Inflammatory macrophage (primary cell): ENCODE measurements at regions not wholly inside any gene's neighbourhood (a gene's known extent, or its start where the extent isn't known, plus 50 kb on each side); places are given as distances from the start of the nearest gene placed in this dataset.

Experiments
- DNase-seq, 2 donors: peaks; one replicate each; pipeline ENCODE4 v3.0.0-alpha.2; 2020 to 2022

DNA sequence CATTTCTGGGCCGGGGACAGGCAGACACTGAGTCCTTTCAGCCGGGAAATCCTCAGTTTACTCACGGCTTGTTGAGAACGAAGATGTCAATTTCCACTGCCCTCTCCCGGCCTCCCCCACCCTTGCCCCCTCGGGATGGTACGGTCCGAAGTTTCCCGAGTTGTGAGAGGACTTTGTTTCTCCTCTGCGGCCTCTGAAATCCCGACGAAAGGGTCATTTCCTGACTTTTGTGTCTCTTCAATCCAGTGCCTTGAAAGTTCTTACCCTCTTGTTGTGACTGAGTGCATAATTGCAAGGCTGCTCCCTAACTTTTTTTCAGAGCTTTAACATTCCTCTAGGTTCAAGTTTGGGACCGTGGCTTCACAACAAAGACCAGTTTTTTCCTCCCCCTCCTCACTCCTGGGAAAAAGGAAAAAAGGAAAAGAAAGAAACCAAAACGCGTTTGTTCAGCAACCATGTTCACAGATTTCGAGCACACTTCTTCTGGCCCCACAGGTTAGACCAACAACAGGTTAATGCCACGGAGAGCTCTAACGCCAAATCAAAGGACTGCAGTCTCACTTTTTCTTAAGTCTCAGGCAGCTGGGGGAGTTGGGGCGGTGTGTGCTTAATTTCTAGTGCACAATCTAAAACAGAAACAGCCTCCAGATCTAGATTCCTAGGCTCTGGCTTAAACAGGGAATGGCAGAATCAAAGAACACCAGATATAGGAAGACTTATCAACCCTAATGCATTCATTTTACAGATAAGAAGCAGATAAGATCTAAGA is 138.9 kb downstream of the TMCO5A start:
- no peak for DNase-seq

- DNase-seq = no peak
Measured at GRCh38 chr15:38074029-38074428, 139.6 kb downstream of the TMCO5A start.

DNA sequence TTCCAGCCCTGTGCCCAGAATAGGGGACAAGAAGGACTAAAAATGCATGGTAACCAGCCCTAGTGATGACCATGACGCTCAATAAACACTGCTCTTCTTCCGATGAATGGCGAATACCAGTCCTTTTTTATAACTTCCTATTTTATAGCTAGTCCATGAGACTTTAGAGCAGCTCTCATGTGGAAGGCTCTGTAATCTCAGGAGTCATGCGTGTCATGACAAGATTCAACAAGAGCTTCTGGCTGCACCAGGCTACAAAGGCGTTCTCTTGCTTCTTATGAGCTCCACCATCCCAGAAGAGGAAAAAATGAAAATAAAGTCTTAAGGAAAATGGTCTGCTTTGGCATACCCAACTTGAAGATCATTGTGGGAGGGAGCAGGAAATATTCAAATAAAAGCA is 141.0 kb downstream of the TMCO5A start:
- no peak for DNase-seq

DNA sequence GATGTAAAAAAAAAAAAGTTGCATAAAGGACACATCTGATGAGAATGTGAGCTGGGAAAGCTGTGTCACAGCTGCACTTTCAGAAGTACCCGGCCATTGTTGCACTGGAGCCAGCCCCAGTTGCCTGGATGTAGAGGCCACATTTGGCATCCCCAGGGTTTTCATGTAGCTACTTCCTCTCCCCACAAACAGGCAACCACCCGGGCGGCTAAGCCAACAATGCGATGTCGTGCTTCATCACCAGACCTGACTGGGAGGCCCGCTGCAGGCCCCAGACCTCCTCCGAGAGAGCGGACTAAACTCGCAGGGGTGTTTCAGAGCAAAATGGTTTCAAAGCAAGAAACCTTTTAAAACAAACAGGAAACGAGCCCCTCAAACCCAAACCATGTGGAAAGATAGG is 142.3 kb downstream of the TMCO5A start:
- no peak for DNase-seq

- no peak for DNase-seq
Measured at GRCh38 chr15:38079236-38079635, 144.8 kb downstream of the TMCO5A start.

- DNase-seq = peak; percentile 68 to 71
Measured at GRCh38 chr15:38080651-38081275, 146.3 kb downstream of the TMCO5A start.

- DNase-seq = peak; percentile 77
Measured at GRCh38 chr15:38084289-38084688, 149.8 kb downstream of the TMCO5A start.

DNA sequence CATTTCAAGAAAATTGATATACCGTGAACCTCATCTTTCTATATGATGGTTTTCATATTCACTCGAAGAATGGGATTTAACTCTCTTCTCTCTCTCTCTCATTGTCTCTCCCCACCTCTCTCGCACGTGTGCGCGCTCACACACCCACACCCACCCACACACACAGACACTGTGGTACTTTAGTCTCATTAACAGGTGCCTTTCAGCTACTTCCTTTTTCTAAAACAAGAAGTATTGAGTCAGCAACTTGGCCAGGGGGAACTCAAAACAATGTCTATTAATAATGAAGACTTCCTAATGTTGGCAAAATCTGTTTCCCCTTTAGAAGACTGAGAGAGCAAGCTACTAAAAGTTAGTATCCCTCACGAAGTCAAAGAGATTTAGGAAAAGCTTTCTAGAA is 150.7 kb downstream of the TMCO5A start:
- DNase-seq = peak; percentile 87

DNA sequence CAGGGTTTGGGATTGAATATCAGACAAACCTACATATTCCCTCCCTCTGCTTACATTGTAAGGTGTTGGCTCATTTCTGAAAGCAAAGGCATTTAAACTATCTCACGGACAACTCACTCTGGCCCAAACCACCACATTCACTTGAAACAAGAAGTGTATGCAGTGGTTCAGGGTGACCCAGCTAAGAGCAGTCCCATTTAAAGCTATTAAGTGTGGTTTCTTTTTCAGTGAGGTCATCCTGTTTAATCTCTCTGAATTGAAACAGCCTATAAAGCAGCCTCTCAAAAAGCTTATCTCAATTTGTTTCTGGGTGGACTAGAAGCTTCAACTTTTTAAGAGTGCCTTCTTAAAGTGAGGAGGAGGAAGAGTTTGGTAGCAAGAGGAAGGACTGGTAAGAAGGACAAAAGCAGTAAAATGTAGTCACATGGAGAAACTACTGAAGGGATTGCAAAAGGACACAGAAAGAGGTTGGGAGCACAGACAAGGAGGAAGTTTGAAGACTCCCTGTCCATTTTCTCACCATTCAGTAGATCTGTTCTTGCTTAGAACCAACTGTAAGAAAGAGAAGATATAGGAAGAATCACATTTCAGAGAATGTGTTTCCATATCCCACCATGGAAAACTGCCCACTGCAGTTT is 151.6 kb downstream of the TMCO5A start:
- DNase-seq = peak; percentile 73 to 86

- peak; percentile 76 for DNase-seq
Measured at GRCh38 chr15:38086611-38087010, 152.2 kb downstream of the TMCO5A start.

GRCh38 chr15:38088971-38089370 is 154.5 kb downstream of the TMCO5A start:
- DNase-seq = no peak

DNA sequence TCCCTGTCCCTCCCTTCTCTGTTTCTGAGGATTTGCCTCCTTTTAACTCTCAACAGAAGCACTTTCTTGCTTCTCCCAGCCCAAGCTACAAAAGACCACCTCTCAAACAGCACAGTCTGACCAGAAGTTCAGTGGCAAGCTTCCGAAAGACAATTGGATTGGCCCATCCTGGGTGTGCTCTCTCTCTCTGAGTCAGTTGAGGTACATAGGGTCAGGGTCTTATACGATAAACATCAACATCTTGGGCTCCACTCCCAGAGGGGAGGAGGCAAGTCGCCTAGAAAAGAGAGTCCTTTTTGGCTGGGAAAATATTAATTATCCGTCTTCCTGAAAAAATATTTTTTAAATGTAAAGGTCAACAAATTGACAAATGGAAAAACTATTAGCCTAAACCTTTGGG is 155.8 kb downstream of the TMCO5A start:
- no peak for DNase-seq

DNA sequence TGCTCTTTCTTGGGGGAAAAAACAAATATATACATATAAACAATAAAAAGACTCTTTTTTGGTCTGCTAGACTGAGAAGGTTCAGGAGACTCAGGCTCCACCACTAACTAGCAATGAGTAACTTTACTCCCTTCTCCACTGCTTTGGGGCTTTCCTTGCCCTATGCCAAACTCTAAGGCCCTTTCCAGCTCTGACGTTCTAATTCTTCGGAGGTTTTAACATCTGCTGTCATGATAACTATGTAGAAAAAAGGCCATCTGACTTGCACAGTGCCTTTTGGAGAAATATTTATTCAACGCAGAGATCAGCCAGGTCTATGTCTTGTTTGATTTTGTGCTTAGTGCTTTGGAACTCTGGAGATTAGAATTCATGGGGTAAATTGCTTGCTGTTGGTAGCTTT is 156.2 kb downstream of the TMCO5A start:
- DNase-seq = no peak

GRCh38 chr15:38091078-38091645 is 156.7 kb downstream of the TMCO5A start:
- DNase-seq = no peak

DNA sequence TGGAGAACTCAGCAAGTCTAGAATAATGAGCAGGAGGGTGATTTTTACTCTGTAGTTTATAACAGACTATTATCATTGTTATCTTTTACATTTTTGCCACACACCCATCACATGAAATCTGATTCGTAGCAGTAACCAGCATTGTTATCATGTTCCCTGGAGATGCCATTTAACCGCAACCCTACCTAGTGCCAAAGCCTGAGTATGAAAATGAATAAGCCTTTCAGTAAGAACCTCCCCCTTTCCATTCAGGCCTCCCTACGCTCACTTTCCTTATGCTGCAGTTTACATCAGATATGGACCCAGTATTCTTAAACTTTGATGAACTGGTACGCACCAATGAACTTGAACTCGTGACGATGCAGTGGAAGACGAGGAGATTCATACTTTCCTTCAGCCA is 158.7 kb upstream of the SPRED1 start:
- DNase-seq = no peak

DNA sequence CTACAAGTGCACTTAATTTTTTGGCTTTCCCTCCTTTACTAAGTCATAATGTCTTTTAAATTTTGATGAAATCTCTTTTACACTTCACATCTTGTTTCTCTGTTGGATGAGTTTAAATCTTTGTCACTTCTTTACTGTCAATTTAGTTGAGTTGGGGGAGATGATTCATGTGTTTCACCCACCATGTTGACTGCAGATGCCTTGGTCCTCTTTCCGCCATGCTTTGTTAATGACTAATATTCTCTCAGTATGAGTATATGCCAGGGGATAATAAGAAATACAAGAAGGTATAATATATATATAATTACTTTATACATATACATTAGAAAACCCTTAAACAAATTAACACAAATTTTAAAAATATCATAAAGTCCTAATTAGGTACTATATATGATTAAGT is 149.7 kb upstream of the SPRED1 start:
- DNase-seq = no peak

DNA sequence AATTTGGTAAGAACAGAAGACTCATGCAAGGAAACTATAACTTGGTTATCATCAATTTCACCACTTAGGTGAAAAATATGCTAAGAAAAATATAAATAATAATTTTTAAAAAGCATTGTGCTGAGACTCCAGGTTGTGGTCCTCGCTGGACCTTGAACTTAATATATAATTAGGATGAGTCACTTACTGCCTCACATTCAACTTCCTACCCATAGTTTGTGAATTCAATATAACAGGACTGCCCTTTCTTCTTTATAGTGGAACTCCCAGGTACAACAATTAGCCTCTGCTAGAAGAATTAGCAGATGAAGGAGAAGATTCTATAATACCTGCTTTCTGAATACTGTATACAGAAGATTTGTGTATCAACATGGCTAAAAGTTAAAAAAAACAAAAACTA is 149.1 kb upstream of the SPRED1 start:
- DNase-seq = no peak

GRCh38 chr15:38111070-38111469 is 141.6 kb upstream of the SPRED1 start:
- no peak for DNase-seq

DNA sequence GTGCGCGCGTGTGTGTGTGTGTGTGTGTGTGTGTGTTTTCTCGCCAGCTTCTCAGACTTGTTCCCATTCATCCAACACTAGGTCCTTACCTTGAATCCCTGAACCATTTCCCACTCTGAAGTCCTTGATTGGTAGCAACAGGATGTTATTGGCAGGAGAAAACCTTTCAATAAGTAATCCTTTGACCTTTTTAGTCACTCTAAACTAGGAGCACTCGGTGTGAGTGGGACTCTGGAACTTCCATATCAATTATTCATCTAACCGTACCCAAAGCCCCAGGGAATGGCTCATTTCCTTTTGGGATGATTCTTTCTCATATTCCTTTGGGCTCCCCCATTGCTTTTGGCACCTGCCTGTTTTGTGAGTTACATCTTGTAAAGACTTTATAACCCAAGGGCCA is 140.2 kb upstream of the SPRED1 start:
- DNase-seq = no peak

- no peak for DNase-seq
Measured at GRCh38 chr15:38115121-38115520, 137.5 kb upstream of the SPRED1 start.

- DNase-seq = no peak
Measured at GRCh38 chr15:38117781-38118180, 134.9 kb upstream of the SPRED1 start.

DNA sequence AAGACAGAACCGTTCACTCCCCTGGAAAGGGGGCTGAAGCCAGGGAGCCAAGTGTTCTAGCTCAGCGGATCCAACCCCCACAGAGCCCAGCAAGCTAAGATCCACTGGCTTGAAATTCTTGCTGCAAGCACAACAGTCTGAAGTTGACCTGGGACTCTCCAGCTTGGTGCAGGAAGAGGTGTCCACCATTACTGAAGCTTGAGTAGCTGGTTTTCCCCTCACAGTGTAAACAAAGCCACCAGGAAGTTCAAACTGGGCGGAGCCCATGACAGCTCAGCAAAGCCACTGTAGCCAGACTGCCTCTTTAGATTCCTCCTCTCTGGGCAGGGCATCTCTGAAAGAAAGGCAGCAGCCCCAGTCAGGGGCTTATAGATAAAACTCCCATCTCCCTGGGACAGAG is 132.8 kb upstream of the SPRED1 start:
- DNase-seq = peak; percentile 60 to 69

DNA sequence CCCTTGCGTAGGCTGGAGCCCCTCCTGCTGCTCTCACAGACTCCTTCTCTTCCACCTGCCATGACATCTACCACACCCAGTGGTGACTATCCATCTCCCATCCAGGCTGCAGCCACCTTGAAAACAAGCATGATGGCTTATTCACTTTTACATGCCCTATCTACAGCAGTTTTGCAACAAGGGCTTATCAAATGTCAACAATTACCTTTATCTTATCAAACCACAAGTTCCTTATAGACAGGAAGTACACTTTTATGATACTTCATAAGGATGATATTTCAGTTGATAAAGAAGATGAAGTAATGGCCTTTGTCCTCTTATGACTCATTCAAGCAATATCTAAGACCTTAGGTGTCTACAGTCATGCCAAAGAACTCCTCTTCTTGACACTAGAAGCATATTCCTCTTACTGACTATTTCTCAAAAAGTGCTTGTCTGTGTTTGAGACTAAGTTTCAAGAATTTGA is 125.3 kb upstream of the SPRED1 start:
- DNase-seq = peak in 1 of 2 donors; percentile 28
